ENCODE measurements at regions not wholly inside any gene's neighbourhood (a gene's known extent, or its start where the extent isn't known, plus 50 kb on each side); places are given as distances from the start of the nearest gene placed in this dataset.

DNA sequence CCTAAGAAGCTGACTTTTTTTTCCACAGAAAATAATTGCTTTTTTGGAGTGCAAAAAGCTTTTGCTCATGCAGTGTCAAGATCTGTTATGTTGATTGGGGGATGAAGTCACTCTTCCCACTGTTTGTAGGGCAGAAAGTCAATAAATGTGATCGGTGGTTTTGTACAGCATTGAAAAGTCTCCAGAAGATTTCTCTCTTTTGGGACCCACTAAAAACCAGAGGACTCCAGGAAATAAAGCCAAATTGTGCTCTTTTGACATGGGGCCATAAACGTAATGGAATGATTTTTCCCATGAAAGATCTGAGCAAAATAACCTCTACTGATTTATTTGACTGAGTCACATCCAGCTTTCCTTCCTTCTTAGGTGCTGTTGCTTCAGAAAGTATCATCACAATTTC is 122.5 kb downstream of the SNAPC1 start:
- Histone ChIP-seq H3K79me1 (ENCODE audit: insufficient read depth, low read depth, low read length, poor library complexity, severe bottlenecking) (no peaks in the 10 kb centered on the region), H3K18ac (ENCODE audit: insufficient read length, low read depth, low read length) (no peak overlapping the region), H3K4ac (ENCODE audit: low read depth, low read length) (no peak overlapping the region), H2AK5ac (ENCODE audit: insufficient read length, low read length) (no peak overlapping the region), H4K8ac (replicated peaks; ENCODE audit: insufficient read length, low read depth, low read length) (no peak overlapping the region), H3K9me3 (ENCODE audit: control insufficient read depth, low read depth, low read length) (no peaks in the 10 kb centered on the region), H2BK12ac (ENCODE audit: insufficient read length, low read depth, low read length) (no peak overlapping the region), H2BK15ac (ENCODE audit: low read depth, low read length) (no peak overlapping the region), H4K20me1 (ENCODE audit: control insufficient read depth, insufficient read depth, insufficient read length) (no peaks in the 10 kb centered on the region), H2BK120ac (ENCODE audit: low read depth, low read length, poor library complexity, severe bottlenecking) (no peak overlapping the region), H2AFZ (ENCODE audit: low read length) (no peak overlapping the region), H3K27ac (ENCODE audit: insufficient read length, low read depth, low read length) (no peak overlapping the region), H4K5ac (ENCODE audit: insufficient read length, low read depth, low read length) (no peak overlapping the region), H3K4me2 (ENCODE audit: insufficient read depth, insufficient read length, low read length) (no peak overlapping the region), H3K4me1 (ENCODE audit: insufficient read depth, low read length) (no peaks in the 10 kb centered on the region), H4K91ac (ENCODE audit: insufficient read length, low read depth, low read length) (no peak overlapping the region), H3K9ac (ENCODE audit: extremely low read depth, insufficient read length, low read length) (no peak overlapping the region), H3T11ph (ENCODE audit: low read length) (no peak overlapping the region), H3K56ac (ENCODE audit: insufficient read length, low read depth, low read length) (no peak overlapping the region), H3K14ac (ENCODE audit: insufficient read depth, low read length) (no peak overlapping the region), H3K27me3 (ENCODE audit: insufficient read depth, low read length) (no peaks in the 10 kb centered on the region), H3K79me2 (ENCODE audit: insufficient read depth, low read length) (no peaks in the 10 kb centered on the region), H2BK20ac (ENCODE audit: low read depth, low read length, poor library complexity, severe bottlenecking) (no peak overlapping the region), H2BK5ac (ENCODE audit: insufficient read length, low read length) (no peak overlapping the region), H3K23me2 (ENCODE audit: insufficient read length, low read depth, low read length, poor library complexity, severe bottlenecking) (no peaks in the 10 kb centered on the region), H3K23ac (ENCODE audit: insufficient read length, low read depth, low read length) (no peak overlapping the region)
- H3K27ac Mint-ChIP-seq: no peak overlapping the region
- peaks cover 3% of the 10 kb centered on the region in 2 experiments for H3K4me1 Mint-ChIP-seq
- no CpG with 5 or more reads among the region's 2 CpGs for WGBS (ENCODE audit: extremely low coverage, insufficient read length, low lambda C conversion rate)
- H3K4me3 Mint-ChIP-seq: no peak overlapping the region
- H3K9me3 Mint-ChIP-seq: peaks cover 3 to 4% of the 10 kb centered on the region in 2 experiments; a peak in 2 of 5 replicates
- H3K36me3 Mint-ChIP-seq (ENCODE audit: insufficient read depth in 1 of 3, low read depth in 3 of 3): no peaks in the 10 kb centered on the region; a peak in 1 of 7 replicates
- TF ChIP-seq, protein P1, sequence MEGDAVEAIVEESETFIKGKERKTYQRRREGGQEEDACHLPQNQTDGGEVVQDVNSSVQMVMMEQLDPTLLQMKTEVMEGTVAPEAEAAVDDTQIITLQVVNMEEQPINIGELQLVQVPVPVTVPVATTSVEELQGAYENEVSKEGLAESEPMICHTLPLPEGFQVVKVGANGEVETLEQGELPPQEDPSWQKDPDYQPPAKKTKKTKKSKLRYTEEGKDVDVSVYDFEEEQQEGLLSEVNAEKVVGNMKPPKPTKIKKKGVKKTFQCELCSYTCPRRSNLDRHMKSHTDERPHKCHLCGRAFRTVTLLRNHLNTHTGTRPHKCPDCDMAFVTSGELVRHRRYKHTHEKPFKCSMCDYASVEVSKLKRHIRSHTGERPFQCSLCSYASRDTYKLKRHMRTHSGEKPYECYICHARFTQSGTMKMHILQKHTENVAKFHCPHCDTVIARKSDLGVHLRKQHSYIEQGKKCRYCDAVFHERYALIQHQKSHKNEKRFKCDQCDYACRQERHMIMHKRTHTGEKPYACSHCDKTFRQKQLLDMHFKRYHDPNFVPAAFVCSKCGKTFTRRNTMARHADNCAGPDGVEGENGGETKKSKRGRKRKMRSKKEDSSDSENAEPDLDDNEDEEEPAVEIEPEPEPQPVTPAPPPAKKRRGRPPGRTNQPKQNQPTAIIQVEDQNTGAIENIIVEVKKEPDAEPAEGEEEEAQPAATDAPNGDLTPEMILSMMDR (conservative IDR thresholded peaks at IDR 0.05): no peak
- H3K27me3 Mint-ChIP-seq (ENCODE audit: low read depth): no peaks in the 10 kb centered on the region
- DNase-seq: no peak

All from H9 (cell line).